GM18511 (cell line): ENCODE measurements at regions not wholly inside any gene's neighbourhood (a gene's known extent, or its start where the extent isn't known, plus 50 kb on each side); places are given as distances from the start of the nearest gene placed in this dataset.

Source experiments
- ATAC-seq: cut with Tn5 transposase; IDR thresholded peaks from one replicate; pipeline ENCODE4 v1.9.1; 2021; ENCODE audit warnings: mild to moderate bottlenecking, moderate library complexity; ENCODE audit not compliant: unreplicated experiment

DNA sequence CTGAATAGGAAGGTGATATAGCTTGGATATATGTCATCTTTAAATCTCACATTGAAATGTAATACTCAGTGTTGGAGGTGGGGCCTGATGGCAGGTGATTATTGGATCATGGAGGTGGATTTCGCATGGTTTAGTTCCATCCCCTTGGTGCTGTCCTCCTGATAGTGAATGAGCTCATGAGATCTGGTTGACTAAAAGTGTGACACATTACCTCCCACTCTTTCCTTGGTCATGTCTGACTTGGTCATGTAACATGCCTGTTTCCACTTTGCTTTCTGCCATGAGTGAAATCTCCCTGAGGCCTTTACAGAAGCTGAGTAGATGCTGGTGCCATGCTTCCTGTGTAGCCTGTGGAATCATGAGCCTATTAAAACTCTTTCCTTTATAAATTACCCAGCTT is 664.5 kb upstream of the NR5A2 start:
- ATAC-seq: no peak

DNA sequence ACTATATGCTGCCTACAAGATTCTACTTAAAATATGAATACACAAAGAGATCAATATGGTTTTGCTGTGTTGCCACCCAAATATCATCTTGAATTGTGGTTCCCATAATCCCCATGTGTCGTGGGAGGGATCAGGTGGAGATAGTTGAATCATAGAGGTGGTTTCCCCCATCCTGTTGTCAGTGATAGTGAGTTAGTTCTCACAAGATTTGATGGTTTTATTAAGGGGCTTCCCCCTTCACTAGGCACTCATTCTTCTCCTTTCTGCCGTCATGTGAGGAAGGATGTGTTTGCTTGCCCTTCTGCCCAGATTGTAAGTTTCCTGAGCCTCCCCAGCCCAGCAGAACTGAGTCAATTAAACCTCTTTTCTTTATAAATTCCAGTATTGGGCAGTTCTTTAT is 654.4 kb upstream of the NR5A2 start:
- no peak for ATAC-seq

DNA sequence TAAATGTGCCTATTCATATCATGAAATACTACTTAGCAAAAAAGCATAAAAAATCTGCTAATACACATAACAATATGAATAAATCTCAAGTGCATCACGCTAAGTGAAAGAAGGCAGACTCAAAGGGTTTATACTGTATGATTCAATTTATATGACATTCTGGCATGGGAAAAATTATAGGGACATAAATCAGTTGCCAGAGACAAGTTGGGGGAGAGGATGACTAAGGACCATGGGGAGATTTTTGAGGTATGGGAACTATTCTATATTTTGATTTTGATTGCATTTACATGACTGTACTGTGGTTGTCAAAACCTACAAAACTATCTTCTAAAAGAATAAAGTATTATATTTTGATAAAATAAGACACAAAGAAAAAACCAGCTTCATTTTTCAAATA is 650.3 kb upstream of the NR5A2 start:
- ATAC-seq: no peak

DNA sequence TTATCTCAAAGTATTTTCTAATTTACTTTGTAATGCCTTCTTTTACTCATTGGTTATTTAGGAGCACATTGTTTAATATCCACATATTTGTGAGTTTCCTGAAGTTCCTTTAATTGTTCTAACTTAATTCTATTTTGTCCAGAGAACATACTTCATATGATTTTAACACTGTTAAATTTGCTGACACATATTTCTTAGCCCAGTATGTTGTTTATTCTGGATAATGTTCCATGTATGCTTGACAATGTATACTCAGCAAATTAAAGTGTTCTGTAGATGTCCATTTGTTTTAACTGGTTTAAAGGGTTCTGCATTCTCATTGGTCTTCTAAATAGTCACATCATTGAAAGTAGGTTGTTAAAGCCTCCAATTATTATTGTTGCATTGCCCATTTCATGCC is 643.7 kb upstream of the NR5A2 start:
- no peak for ATAC-seq

DNA sequence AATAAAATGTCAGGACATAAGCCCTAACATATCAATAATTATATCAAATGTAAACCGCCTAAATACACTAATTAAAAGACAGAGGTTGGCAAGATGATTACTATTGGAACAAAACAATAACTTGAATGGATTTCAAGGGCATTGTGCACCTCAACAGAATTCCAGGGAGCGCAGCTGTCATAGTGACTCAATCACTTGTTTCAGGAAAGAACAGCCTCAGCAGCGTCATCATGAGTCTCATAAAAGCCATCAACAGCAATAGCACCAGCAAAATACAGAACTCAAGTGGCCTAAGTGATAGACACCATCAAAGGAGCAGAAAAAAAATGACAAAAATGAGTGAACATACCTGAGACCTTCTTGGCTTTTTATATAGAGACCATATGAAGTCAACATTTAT is 632.7 kb upstream of the NR5A2 start:
- no peak for ATAC-seq

DNA sequence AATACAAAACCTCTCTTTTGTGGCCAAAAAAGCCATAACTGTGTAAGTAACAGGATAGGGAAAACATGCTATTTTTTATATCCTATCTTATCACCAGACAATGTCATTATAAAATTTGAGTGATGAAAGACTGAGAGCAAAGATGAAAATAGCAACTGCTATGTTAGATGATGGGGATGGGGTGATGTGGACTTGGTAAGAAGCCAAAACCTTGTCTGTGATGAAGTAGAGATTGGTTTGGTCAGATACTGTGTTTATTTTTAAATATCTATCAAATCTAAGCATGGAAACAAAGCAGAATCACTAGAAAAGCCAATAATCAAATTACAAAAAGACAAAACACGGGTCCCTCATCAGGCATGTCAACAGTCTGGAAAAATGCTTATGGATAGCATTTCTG is 631.1 kb upstream of the NR5A2 start:
- no peak for ATAC-seq

DNA sequence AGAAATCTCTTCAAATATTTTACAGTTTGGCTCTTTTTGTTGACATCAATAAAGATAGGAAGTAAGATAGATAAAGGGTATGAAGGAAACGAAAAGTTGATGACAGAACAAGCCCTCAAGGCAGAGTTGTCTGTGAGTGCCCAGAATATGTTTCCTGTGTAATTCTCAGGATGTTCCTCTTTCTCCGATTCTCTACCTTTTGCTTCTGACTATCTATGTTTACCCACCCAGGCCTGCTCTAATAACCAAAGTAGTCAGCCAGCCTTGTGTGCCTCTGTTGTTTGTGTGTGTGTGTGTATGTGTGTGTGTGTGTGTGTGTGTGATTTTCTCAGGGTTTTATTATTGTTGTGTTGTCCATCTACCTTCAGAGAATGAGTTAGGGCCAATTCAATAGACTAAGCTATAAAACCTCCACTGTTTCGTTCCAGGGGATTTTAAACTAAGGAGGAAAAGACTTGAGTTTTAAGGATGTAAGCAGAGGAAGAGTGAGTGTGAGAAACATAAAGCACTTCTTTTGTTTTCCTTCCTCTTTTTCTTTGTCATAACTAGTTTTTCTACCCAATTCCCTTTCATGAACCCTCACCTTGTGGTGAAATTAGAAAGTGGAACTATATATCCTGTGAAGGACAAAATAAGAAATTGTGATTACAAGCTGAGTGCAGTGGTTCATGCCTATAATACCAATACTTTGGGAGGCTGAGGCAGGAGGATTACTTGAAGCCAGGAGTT is 627.4 kb upstream of the NR5A2 start:
- peak; percentile 83 for ATAC-seq

DNA sequence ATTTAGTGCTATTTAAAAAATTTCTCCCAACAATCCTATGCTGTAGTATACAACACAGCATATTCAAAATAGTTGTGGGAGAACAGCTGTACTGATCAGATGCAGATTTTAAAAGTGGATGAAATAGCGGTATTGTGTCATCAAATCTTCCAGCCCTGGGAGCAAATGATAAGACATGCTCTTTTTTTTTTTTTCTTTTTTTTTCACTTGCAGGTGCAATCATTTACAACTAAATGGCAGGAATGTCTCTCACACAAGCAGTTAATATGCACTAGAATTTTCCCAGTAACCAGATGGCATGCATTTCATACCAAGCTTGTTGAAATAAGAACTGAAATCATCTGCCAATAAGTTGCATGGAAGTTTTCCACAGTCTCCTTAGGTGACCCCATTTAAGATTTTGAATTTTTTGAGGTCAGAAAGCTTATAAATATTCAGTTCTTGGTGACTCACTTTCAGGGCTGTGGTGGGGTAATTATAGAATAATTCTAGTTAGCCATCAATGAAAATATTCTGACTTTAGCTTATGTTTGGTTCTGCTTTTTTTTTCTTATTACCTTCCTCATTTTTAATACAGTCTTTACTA is 623.9 kb upstream of the NR5A2 start:
- no peak for ATAC-seq

DNA sequence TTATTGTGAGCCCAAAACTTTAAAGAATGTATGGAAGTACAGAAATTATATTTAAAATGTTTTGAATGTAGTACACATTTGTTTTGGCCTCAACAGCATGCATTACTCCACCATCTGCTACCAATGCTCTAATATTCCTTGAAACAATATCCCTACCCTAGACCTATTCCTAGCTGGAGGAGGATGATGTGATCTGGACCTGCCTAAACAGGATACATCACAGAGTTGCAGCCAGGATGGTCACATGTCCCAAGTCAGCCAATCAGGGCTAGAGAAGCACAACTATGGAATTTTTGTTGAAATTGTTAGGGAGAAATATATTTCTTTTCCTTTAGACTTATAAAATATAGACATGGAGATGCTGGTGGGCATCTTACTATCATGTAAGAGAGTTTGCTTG is 623.3 kb upstream of the NR5A2 start:
- no peak for ATAC-seq

DNA sequence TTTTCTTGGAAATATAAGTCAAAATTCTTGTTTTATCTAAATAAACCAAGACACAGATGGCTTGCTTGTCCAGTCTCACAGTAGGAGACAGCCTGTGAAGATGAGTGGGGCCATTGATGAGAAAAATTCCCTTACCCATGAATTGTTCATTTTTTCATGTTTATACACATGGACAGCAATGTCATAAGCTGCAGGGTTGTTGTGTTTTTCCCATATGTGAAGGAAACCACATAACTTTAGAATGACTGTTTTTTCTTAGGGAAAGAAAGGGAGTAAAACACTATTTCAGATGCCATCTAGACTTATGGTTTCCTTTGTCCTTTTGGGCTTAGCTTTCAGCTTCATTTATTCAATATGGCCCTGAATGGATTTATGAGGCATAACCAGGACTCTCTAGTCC is 622.5 kb upstream of the NR5A2 start:
- ATAC-seq: no peak

DNA sequence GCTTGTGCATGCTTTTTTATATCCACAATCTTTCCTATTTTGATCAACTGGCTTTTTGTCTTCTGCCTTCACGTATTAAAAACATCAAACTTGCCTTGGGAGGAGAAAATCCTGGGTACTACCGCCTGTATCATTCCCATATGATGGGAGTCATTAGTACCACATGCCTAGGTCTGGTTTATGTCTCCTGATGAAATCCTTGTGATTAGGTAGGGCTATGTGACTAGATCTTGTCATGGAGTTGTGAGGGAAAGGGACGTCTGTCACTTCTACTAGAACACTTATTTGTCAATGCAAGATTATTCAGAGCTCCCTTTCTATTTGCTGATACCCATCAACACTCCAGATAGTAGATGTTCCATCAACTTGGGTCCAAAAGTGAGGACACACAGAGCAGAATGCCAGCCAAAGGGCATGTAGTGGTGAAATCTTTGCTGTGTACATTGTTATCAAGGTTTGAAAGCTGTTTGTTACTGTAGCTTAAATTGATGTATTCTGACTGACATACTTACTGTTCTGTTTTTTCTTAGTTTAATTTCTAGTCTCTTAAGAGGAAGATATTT is 621.8 kb upstream of the NR5A2 start:
- ATAC-seq: no peak

DNA sequence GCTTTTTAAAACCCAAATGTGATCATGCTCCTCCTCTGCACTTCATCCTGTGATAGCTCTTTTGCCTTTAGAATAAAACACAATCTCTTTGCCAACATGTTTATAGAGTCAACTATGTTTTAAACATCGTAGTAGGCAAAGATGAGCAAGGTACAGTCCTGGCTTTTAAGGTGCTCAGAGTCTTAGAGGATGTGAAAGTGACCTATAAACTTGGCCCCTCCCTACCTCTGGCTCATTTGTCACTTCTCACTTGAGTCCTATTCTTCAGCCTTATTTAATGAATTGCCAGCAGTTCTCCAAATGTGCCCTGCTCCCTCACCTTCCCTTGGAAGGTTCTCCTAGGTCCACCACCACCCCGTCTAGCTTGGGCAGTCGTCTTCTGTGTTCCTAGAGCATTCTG is 617.0 kb upstream of the NR5A2 start:
- no peak for ATAC-seq

DNA sequence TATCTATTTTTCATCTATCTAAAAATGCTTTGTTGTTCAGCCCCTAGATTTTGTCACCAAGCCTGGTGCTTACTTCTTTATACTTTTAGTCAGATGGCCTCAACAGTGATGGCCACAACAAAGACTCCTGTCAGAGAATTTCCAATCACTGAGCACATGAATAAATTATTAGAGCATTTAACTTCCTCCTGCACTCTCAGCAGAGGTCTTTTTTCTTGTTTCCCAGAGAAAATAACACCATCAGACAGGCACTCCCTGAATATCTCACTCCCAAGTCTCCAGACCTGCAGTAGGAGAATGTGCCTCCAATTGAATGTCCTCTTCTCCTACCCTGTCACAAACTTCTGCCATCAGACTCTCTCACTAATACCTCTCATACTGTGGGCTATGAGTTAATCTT is 616.0 kb upstream of the NR5A2 start:
- ATAC-seq: no peak

DNA sequence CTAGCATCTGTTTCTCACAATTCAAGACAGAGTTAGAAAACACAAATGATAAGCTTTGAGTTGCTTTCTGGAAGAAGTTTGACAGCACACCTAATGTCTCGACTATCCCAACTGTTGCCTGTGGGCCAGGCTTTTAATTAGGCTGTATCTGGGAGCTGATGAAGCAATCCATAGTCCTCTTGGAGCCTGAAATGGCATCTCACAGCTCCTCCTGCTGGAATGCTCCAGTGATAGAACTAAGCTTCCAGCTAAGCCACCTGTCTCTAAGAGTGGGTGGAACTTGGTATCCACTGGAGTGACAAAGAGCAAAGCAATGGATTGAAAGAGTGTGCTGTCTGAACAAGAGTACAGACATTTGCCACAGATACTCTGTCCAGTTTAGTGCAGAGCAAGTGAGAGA is 605.3 kb upstream of the NR5A2 start:
- ATAC-seq: no peak

DNA sequence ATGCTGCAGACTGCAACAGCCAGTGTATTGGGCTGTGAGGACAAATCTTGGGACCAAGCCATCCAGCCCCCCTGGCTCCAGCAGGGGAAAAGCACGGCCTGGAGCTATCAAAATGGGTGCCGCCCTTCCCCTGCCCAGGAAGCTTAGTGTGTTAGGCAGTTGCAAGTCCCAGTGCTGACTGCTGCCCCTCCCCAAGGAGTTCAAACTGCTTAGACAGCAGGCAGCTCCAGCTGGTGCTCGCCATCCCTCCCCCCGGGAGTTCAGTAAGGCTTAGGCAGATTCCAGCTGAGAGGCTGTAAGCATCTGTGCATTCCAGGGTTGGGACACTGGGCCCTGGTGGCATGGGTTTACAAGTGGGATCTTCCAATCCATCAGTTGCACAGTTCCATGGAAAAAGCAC is 579.6 kb upstream of the NR5A2 start:
- no peak for ATAC-seq

DNA sequence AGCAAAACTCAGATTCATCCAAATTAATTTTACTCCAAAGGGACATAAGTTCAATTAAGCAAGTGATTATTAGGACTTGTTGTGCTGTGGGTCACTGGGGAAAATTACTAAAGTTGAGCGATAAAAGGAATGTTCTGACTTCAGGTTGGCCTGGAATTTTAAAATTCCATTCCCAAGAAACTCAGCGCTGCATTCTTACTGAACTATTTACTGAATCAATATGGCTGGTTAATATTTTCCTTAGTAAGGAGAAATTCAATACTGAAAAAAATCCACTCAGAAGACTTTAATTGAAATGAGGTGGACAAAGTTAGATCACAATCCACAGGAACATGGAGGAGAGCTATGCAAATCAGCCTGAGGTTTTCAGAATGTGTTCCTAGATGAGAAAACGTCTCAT is 578.9 kb upstream of the NR5A2 start:
- no peak for ATAC-seq

DNA sequence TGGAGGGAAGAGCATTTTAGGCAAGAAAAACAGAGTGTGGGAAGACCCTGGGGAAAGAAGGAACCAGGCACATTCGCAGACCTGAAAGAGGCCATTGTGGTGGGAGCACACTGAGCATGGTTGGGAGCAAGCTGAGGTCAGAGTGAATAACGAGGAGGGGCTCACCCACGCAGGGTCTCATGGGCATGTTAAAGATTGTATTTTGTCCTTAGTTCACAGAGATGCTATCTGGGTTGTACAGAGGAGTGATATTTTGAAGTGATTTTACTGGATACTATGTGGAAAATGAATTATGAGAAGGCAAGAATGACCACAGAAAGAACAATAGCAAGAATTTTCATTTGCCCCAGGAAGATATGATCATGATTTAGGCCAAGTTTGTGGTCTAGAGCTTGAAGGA is 578.3 kb upstream of the NR5A2 start:
- ATAC-seq: no peak

DNA sequence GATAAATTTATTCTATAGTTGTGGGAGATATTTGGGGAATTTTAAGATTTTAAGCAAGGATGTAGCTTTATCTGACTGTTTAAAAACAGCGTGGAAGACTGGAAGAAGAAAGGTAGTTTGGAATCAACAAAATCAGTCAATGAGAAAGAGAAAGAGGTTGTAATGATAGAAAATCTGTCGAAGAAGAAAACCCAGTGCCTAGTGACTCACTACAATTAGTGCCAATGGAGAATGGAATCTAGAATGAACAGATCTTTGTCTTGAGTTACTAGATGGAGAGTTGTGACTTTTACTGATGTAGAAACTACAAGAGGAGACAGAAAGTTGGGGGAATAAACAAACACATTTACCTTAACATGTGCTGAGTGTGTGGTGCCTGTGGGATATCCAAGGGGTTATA is 577.8 kb upstream of the NR5A2 start:
- ATAC-seq: no peak

DNA sequence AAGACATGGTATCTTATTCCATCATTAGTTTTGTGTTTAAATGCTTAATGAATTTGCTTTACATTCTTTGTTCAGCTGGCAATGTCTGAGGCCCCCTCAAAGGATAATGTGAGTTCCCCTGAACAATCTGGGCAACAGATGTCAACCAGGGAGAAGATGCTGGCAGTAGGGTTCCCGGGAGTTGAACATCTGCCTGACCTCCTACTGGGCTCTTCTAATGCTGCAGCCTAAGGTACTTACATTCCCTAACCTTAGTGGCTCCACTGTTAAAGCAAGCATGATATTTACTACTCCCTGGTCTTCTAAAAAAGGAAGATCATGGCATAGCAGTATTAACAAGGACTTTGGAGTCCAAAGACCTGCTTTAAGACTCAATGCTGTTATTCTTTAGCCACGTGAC is 574.9 kb upstream of the NR5A2 start:
- no peak for ATAC-seq

DNA sequence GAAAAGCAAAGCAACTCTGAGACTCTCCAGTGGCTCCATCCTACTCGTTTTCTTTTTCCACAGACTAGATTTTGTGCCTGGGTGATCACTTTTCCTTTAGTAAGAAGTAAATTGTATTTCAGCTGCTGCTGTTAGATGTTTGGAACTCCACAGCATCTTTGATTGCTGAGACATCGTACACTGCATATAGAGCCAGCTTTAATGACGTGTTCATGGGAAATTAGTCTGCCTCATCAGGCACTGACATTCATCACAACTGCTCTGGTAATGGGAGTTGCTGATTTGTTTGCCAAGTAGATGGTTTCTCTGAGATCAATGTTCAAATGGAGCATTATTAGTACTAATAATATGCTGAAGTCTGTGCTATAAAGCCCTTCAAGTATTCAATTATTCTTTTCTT is 573.8 kb upstream of the NR5A2 start:
- ATAC-seq: no peak

DNA sequence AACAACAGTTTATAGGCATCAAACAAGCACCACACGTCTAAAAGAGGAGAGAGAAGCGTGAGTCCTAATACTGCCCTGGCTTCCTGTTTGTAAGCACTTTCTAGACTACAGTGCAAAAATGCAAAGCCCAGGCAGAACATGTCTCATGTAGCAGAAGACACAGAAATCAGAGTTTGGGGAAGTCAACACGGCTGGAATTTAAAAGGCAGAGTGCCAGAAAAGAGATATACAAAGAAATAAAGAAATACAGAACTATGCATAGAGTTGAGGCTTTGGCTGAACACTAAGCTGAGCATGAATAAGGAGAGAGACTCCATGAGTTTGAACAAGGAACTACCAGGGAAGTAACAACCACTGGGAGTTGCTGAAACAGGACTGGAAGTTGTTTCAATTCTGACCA is 566.6 kb upstream of the NR5A2 start:
- ATAC-seq: no peak

DNA sequence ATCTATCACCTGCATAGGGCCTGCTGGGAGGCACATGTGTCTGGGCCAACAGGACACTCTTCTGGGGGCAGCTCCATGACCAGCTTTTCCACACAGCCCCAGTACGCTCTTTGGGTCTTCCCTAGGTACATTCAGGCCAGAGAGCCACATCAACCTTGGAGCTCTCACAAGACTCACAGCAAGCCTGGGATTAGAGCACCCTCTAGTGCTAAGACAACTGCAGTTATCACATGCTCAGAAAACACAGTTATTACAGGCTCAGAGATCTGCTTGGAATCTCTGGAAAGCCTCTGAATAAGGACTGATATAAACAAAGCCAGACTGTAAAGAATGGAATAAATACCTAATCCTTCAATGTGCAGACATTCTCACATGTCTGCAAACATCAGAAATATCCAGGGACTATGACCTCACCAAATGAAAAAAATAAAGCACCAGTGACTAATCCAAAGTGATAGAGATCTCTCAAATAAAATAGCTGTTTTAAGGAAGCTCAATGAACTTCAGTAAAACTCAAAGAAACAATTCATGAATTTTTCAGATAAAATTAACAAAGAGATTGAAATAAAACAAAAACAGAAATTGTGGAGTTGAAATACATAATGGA is 563.9 kb upstream of the NR5A2 start:
- ATAC-seq: no peak
